22Rv1 (cell line): ENCODE measurements at regions not wholly inside any gene's neighbourhood (a gene's known extent, or its start where the extent isn't known, plus 50 kb on each side); places are given as distances from the start of the nearest gene placed in this dataset.

Source experiments
- ZFX ChIP-seq: fragments of 450-650 bp; IDR thresholded peaks from 2 replicates; pipeline ENCODE4 v1.6.1; 2017; ENCODE audit warnings: antibody characterized with exemption, borderline replicate concordance
- TF ChIP-seq, protein P1 (sequence below): fragments of 450-650 bp; IDR thresholded peaks from 2 replicates; pipeline ENCODE4 v1.5.1; 2017; ENCODE audit warnings: mild to moderate bottlenecking

DNA sequence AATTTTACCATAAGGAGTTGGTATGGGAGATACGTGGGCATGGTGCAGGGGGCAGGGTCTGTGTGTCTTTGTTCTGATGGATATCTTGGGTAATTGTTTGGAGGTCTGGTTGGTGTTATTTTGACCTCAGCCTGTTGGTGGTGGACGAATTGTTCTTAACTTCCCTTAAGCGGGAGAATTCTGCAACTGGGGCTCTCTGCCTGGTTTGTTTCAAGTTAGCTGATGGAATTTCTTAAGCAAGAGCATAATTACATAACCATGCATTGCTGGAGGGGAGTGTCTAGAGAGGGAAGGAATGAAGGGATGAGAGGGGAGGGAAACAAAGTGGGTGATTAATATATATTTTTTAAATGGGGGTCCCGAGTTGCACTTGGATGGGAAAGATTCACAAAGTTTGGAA lies 908.5 kb upstream of the RAG2 start:
- TF ChIP-seq, protein P1, sequence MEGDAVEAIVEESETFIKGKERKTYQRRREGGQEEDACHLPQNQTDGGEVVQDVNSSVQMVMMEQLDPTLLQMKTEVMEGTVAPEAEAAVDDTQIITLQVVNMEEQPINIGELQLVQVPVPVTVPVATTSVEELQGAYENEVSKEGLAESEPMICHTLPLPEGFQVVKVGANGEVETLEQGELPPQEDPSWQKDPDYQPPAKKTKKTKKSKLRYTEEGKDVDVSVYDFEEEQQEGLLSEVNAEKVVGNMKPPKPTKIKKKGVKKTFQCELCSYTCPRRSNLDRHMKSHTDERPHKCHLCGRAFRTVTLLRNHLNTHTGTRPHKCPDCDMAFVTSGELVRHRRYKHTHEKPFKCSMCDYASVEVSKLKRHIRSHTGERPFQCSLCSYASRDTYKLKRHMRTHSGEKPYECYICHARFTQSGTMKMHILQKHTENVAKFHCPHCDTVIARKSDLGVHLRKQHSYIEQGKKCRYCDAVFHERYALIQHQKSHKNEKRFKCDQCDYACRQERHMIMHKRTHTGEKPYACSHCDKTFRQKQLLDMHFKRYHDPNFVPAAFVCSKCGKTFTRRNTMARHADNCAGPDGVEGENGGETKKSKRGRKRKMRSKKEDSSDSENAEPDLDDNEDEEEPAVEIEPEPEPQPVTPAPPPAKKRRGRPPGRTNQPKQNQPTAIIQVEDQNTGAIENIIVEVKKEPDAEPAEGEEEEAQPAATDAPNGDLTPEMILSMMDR = no peak
- TF ChIP-seq ZFX = no peak
